Coronary artery (tissue), 2 donors: ENCODE measurements at regions not wholly inside any gene's neighbourhood (a gene's known extent, or its start where the extent isn't known, plus 50 kb on each side); places are given as distances from the start of the nearest gene placed in this dataset.

ENCODE experiments used
- DNase-seq: peaks from one replicate; pipeline ENCODE4 v3.0.0-alpha.2; 2017; ENCODE audit warnings: low spot score
- H3K27ac ChIP-seq, 2 donors: fragments of 200-600 bp; sonication (generic); one replicate each; pipeline ENCODE4 v1.5.1; 2016 to 2019
- H3K4me3 ChIP-seq: fragments of 200-600 bp; sonication (generic); 2 replicates; pipeline ENCODE4 v1.5.1; 2016; ENCODE audit warnings: mild to moderate bottlenecking, moderate library complexity
- TF ChIP-seq, protein P1 (sequence below): fragments of 200-600 bp; sonication (generic); IDR thresholded peaks from one replicate; pipeline ENCODE4 v1.5.1; 2019; ENCODE audit warnings: antibody characterized with exemption

DNA sequence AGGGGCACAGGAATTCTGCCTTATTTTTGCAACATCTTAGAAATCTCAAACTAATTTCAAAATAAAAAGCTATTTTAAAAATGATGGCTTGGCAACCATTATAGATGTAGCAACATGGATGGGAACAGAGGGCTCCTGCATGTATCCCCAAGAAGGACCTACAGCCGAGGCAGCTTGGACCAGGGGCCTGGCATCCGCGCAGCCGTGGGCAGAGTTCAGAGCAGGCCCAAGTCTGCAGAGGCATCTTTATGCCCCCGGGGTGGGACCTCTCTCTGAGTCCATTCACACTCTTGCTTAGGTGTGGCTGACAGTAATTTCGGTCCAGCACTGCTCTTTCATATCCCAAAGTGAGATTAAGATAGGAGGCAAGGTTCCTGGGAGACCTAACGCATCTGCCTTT lies 425.8 kb upstream of the MYT1L start:
- H3K4me3 ChIP-seq: no peak overlapping the region
- TF ChIP-seq, protein P1, sequence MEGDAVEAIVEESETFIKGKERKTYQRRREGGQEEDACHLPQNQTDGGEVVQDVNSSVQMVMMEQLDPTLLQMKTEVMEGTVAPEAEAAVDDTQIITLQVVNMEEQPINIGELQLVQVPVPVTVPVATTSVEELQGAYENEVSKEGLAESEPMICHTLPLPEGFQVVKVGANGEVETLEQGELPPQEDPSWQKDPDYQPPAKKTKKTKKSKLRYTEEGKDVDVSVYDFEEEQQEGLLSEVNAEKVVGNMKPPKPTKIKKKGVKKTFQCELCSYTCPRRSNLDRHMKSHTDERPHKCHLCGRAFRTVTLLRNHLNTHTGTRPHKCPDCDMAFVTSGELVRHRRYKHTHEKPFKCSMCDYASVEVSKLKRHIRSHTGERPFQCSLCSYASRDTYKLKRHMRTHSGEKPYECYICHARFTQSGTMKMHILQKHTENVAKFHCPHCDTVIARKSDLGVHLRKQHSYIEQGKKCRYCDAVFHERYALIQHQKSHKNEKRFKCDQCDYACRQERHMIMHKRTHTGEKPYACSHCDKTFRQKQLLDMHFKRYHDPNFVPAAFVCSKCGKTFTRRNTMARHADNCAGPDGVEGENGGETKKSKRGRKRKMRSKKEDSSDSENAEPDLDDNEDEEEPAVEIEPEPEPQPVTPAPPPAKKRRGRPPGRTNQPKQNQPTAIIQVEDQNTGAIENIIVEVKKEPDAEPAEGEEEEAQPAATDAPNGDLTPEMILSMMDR: no peak
- no peak overlapping the region for H3K27ac ChIP-seq
- DNase-seq: no peak

DNA sequence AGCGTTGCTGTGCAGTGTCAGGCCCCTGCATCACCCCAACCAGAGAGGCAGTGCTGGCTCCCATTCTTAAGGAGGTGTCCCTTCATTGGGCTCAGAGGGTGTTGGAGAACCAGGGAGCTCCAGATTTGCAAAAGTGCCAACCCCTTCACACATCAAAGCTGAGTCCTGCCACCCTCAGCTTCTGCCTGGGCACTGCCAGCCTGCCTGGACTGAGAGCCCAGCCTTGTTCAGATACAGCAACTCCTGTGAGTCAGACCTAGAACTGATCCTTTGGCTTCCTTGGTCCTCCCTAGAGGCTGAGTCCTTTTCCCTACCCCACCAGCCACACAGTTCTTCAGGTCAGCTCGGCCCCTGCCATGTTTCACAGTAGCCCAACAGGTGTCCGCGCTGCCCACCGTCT lies 424.9 kb upstream of the MYT1L start:
- no peak for DNase-seq
- TF ChIP-seq, protein P1: no peak
- no peak overlapping the region for H3K27ac ChIP-seq
- no peak overlapping the region for H3K4me3 ChIP-seq

DNA sequence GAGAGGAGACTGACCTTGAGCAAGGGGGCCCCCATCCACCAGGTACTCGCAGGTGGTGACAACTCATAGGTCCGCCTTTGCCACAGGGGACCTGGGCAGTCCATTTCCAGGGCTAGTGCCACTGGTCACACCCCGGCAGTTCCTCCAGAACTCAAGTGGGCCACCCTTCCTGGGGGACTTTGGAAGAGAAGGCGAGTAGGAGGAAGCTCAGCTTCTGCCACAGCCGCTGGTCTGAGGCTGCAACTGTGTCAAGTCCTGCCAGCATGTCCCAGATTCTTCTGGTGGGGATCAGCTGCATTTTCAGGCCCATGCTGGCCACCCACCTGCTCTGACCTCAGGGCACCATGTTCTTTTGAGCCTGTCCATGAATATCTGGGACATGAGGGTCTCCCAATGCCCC lies 423.9 kb upstream of the MYT1L start:
- TF ChIP-seq, protein P1: no peak
- no peak overlapping the region for H3K4me3 ChIP-seq
- no peak for DNase-seq
- no peak overlapping the region for H3K27ac ChIP-seq

DNA sequence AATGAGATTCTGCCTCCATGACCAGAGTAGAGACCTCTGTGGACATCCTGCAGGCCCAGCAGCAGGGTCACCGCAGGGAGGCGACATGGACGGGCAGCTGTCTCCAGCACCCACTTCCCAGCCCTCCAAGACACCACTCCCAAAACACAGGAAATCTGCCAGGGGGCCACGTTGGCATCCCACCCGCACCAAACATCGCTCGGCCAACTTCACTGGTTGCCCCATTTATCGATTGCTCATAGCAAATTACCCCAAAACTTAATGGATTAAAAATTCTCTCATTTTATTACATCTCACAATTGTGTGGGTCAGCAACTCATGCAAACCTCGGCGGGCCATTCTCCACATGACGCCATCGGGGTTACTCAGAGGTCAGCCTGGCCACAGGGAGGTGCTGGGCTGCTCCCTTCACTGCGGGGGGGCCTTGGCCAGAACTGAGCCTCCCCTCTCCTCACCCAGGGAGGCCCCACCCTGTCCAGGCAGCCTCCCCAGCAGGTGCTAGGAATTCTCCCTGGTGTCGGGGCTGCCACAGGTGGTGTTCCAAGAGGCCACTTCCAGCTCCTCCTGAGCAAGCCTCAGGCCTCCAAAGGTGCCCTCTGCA lies 420.7 kb upstream of the MYT1L start:
- no peak overlapping the region for H3K4me3 ChIP-seq
- no peak overlapping the region for H3K27ac ChIP-seq
- TF ChIP-seq, protein P1: no peak
- DNase-seq: no peak

DNA sequence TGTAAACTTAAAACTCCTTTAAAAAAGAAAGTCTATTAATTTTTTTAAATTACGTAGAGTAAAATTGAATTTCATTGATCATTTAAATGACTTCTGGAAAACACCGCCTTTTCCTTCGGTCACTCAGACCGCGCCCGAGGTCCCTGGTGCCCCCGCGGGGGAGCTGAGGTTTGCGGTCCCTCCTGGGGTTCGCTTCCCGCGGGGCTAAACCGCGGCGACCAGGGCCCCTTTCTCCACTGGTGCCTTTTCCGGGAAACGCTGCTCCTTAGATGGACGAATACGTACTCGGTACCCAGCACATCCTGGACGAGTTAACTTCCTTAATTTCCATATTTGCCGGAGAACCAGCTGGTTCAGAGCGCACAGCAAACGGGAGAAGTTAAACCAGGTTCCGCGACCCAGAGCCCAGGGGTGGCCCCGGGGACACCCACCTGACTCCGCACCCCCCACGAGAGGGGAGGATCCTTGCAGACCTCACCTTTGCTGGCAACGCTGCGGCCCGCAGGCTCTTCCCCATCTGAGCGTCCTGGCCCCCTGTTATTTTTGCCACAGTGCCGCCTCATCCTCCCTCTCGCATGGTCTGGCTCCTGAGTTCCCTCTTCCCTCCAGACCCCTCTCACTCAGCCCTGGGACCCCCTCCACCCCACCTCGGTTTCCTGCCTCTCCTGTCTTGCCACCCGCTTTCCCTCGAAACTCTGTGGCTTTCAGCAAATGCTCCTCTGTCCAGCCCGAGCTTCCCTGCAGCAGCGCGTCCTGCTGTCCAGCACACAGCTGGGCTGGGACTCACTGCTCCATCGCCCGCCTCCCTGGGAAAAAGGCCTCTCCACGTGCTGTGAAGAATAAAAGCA lies 420.0 kb upstream of the MYT1L start:
- Histone ChIP-seq H3K4me3 (no peak overlapping the region), H3K27ac (no peak overlapping the region)
- DNase-seq: no peak
- TF ChIP-seq, protein P1: no peak

DNA sequence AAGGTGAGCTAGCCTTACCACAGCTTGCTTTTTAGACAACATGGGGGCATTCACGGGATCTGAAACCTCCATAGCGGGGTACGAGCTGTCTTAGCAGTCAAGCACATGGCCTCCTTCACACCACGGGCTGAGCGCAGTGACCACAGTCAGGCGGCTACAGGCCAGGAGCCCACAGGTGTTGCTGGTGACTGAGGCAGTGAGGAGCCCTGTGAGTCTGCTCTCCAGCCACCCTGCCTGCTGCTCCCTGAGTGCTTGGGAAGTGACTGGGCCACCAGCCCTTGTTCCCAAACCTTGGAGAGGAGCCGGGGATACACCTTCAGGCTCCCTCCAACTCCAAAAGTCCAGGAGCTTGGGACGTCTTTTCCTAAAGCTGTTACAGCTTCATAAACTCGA lies 418.1 kb upstream of the MYT1L start:
- Histone ChIP-seq H3K4me3 (no peak overlapping the region), H3K27ac (no peak overlapping the region)
- TF ChIP-seq, protein P1: no peak
- DNase-seq: no peak
